ENCODE measurements at regions not wholly inside any gene's neighbourhood (a gene's known extent, or its start where the extent isn't known, plus 50 kb on each side); places are given as distances from the start of the nearest gene placed in this dataset.

GRCh38 chr10:131625041-131625440 lies 275.8 kb upstream of the PPP2R2D start:
- no peak for DNase-seq (ENCODE audit: extremely low read depth, low read depth)
- no peak for TF ChIP-seq CTCF (IDR thresholded peaks at IDR 0.05; ENCODE audit: low read depth, low read length)

GRCh38 chr10:131626274-131626673 lies 274.5 kb upstream of the PPP2R2D start:
- no peak for DNase-seq (ENCODE audit: extremely low read depth, low read depth)
- TF ChIP-seq CTCF (IDR thresholded peaks at IDR 0.05; ENCODE audit: low read depth, low read length): no peak

GRCh38 chr10:131629026-131629770 lies 271.6 kb upstream of the PPP2R2D start:
- no peak for TF ChIP-seq CTCF (IDR thresholded peaks at IDR 0.05; ENCODE audit: low read depth, low read length)
- DNase-seq (ENCODE audit: extremely low read depth, low read depth): no peak

- TF ChIP-seq CTCF (IDR thresholded peaks at IDR 0.05; ENCODE audit: low read depth, low read length): no peak
- DNase-seq (ENCODE audit: extremely low read depth, low read depth): no peak
Observed at GRCh38 chr10:131630772-131631258, 270.0 kb upstream of the PPP2R2D start.

- no peak for TF ChIP-seq CTCF (IDR thresholded peaks at IDR 0.05; ENCODE audit: low read depth, low read length)
- no peak for DNase-seq (ENCODE audit: extremely low read depth, low read depth)
Observed at GRCh38 chr10:131631619-131632018, 269.2 kb upstream of the PPP2R2D start.

- TF ChIP-seq CTCF (IDR thresholded peaks at IDR 0.05; ENCODE audit: low read depth, low read length): no peak
- no peak for DNase-seq (ENCODE audit: extremely low read depth, low read depth)
Observed at GRCh38 chr10:131635564-131636015, 265.2 kb upstream of the PPP2R2D start.

GRCh38 chr10:131636116-131636515 lies 264.7 kb upstream of the PPP2R2D start:
- no peak for TF ChIP-seq CTCF (IDR thresholded peaks at IDR 0.05; ENCODE audit: low read depth, low read length)
- DNase-seq (ENCODE audit: extremely low read depth, low read depth): no peak
